AG04449 (cell line): ENCODE measurements at regions not wholly inside any gene's neighbourhood (a gene's known extent, or its start where the extent isn't known, plus 50 kb on each side); places are given as distances from the start of the nearest gene placed in this dataset.

ENCODE experiments used
- CTCF ChIA-PET: fragments of 350-600 bp; formaldehyde crosslinking; extraction: SDS; loops from one replicate; lab custom pipeline; 2021; ENCODE audit warnings: antibody characterized with exemption; lab: Yijun Ruan, JAX
- POLR2A ChIA-PET: fragments of 400-600, 350-600 bp; formaldehyde crosslinking; extraction: SDS; loops from one replicate; lab custom pipeline; 2020; ENCODE audit warnings: antibody characterized with exemption, inconsistent platforms; lab: Yijun Ruan, JAX
- DNase-seq: peaks from one replicate; pipeline ENCODE4 v3.0.0-alpha.2; 2010; ENCODE audit warnings: low read depth, low spot score
- H3K4me3 ChIP-seq: 2 replicates; pipeline ENCODE4 v1.5.1; 2011; ENCODE audit warnings: low read depth, mild to moderate bottlenecking, control low read depth, low read length
- TF ChIP-seq, protein P1 (sequence below): IDR thresholded peaks from one replicate; pipeline ENCODE4 v1.5.1; 2011; ENCODE audit warnings: mild to moderate bottlenecking, moderate library complexity, low read length, control low read depth, inconsistent platforms; ENCODE audit not compliant: insufficient read depth; ENCODE audit errors: missing control alignments

DNA sequence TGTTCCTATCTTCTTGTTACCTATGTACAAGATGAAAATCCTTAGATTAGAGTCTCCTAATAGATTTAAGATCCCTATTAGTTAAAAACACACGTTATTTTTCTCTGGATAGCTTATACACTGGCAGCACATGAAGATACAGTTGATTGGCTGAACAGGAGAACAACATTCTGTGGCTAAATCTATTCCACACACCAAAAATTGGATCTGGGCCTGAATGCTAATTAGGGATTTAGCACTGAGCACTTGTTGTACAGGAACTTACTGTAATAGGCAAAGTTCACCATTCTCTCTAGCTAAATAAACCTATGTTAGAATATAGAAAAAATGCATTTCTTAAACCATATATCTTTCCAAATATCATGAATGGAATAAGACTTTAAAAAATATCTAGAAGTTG lies 117.1 kb upstream of the PTGFR start:
- no peak overlapping the region for H3K4me3 ChIP-seq
- POLR2A ChIA-PET, result no interaction called here
- TF ChIP-seq, protein P1, sequence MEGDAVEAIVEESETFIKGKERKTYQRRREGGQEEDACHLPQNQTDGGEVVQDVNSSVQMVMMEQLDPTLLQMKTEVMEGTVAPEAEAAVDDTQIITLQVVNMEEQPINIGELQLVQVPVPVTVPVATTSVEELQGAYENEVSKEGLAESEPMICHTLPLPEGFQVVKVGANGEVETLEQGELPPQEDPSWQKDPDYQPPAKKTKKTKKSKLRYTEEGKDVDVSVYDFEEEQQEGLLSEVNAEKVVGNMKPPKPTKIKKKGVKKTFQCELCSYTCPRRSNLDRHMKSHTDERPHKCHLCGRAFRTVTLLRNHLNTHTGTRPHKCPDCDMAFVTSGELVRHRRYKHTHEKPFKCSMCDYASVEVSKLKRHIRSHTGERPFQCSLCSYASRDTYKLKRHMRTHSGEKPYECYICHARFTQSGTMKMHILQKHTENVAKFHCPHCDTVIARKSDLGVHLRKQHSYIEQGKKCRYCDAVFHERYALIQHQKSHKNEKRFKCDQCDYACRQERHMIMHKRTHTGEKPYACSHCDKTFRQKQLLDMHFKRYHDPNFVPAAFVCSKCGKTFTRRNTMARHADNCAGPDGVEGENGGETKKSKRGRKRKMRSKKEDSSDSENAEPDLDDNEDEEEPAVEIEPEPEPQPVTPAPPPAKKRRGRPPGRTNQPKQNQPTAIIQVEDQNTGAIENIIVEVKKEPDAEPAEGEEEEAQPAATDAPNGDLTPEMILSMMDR, result no peak
- DNase-seq, result no peak
- CTCF ChIA-PET, result no interaction called here

DNA sequence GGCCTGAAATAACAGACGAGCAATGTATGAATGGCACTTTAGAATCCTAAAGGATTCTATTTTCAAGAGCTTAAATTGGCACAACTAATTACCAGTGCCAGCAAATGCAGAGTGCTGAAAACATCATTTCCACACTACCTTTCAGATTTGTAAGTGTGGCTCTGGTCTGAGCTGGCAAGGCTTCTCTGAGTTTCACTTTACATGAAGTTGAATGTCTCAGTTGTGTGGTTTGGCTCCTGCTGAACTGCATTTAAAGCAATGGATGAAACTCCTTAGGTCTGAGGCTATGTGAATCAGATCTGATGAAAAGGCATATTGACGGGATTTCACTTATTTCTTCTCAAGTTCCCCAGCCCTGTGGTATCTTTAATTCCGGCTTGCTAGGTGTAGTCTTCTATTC lies 114.8 kb upstream of the PTGFR start:
- CTCF ChIA-PET, result interaction anchor here (1.2 kb wide), 1 partner anchor 230 kb away, joined by 4 read pairs; no protein-coding TSS in a partner anchor
- TF ChIP-seq, protein P1, result no peak
- DNase-seq, result no peak
- POLR2A ChIA-PET, result no interaction called here
- H3K4me3 ChIP-seq, result no peak overlapping the region

DNA sequence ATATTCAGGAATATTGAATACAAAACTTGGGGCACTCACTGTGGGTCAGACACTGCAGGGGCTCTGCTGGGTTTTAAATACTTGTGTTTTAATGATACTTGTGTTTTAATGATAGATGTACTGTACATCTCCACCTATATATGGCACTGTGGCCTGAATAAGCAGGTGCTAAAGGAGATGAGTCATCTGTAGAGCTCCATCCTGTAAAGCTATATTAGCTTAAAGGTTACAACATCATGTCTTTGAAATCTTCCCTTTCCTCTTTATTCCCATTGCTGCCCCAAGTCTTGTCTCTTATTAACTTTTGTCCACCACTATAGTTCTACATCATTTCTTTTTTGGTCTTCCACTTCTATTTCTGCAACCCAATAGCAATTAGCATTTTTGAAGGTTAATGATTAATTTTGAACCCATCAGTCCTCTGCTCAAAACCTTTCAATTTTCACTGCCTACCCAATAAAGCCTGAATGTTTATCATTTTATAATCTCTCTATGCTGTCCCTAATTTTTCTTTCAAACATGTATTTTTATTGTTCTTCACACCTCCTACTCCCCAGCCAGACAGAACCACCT lies 113.3 kb upstream of the PTGFR start:
- TF ChIP-seq, protein P1, result no peak
- ChIA-PET POLR2A (no interaction called here), CTCF (no interaction called here)
- no peak overlapping the region for H3K4me3 ChIP-seq
- no peak for DNase-seq

DNA sequence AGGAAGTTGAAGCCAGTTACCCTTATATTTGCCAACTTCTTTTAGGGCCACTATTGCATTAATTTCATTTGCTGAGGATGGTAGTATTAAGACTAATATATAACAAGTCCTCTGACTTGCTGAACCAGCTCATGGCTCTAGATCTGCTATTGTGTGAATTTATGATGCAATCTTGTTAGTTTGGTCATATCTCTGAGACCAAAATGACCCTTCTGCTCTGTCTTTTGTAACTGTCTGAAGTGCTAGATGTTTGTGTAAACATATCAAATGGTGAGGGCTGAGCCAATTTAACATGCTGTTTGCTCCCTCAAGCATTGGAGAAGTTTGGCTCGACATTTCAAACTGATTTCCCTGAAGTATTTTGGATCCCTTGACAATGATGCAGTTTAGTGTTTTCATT lies 106.9 kb upstream of the PTGFR start:
- DNase-seq, result no peak
- TF ChIP-seq, protein P1, result no peak
- ChIA-PET CTCF (no interaction called here), POLR2A (no interaction called here)
- no peak overlapping the region for H3K4me3 ChIP-seq

DNA sequence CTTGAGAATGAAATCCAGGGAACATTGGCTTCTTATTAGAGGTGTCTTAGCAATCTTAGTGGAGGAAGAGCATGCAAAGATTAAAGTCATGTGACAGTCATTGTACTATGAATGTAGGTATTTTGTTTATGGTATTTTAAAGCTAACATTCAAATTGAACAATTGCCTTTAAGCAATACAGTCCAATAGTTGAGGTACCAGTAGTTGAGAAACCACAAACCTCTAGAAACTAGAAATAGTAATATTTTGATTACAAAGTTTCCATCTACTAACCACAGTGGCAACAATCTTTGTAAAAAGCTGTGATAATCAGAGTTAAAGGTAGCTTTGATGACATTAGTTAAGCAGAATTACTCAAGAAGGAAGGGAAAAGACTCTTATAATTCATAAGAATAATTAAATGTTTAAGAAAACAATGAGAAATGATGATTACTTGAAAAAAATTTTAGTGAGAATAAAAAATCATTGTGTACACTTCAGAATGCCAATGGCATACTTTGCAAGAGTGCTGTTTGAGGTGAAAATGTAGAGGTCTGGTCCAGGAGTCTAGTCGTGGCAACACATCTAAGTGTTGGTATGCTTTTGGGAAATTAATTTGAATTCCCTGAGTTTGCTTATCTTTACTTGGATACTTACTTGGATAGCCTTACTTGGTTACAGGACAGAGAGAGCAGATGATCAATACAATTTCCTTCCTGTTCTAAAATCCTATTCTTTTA lies 104.9 kb upstream of the PTGFR start:
- no peak for DNase-seq
- CTCF ChIA-PET, result interaction anchor here (1.5 kb wide), 1 partner anchor 240 kb away, joined by 6 read pairs; no protein-coding TSS in a partner anchor
- TF ChIP-seq, protein P1, result no peak
- H3K4me3 ChIP-seq, result no peak overlapping the region
- POLR2A ChIA-PET, result no interaction called here

DNA sequence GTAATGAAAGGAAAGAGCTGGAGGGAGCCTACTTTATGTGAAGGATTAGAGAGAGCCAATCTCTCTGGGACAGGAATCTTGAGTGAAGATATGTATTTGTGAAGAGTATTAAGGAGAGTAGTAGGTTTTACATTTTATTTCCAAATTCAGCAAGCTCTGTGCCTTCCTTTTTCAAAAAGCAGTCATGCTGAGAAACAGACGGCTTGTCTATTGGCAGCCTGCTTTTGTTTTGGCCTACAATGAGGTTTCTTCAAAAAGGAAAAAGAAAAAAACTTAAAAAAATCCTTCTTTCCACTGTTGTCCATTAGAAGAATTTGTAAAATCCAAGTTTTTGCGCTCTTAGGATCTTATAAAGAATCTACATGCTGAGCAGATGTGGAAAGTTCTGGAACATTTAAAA lies 103.6 kb upstream of the PTGFR start:
- DNase-seq, result no peak
- ChIA-PET CTCF (interaction anchor here (1.5 kb wide), 1 partner anchor 242 kb away, joined by 6 read pairs; no protein-coding TSS in a partner anchor), POLR2A (no interaction called here)
- TF ChIP-seq, protein P1, result no peak
- no peak overlapping the region for H3K4me3 ChIP-seq
